Progenitor cell of endocrine pancreas (in vitro differentiated cells): ENCODE measurements at regions not wholly inside any gene's neighbourhood (a gene's known extent, or its start where the extent isn't known, plus 50 kb on each side); places are given as distances from the start of the nearest gene placed in this dataset.

Experiments used
- DNase-seq: peaks from one replicate; pipeline ENCODE4 v3.0.0; 2021; ENCODE audit warnings: low spot score; ENCODE audit not compliant: unreplicated experiment
- H3K27ac Mint-ChIP-seq: 2 replicates; pipeline ENCODE4 v1.8.0; 2021; ENCODE audit warnings: mild to moderate bottlenecking, moderate library complexity, mixed read lengths
- H3K27me3 Mint-ChIP-seq: 2 replicates; pipeline ENCODE4 v1.8.0; 2021; ENCODE audit warnings: mixed read lengths
- H3K36me3 Mint-ChIP-seq: 2 replicates; pipeline ENCODE4 v1.8.0; 2022; ENCODE audit warnings: mixed read lengths; ENCODE audit not compliant: insufficient read depth
- H3K4me1 Mint-ChIP-seq: 2 replicates; pipeline ENCODE4 v1.8.0; 2021; ENCODE audit warnings: low read depth, mixed read lengths
- H3K4me3 Mint-ChIP-seq: 2 replicates; pipeline ENCODE4 v1.8.0; 2021; ENCODE audit warnings: low read depth, mild to moderate bottlenecking, moderate library complexity, mixed read lengths
- H3K9me3 Mint-ChIP-seq: 2 replicates; pipeline ENCODE4 v1.8.0; 2021; ENCODE audit warnings: low read depth, mixed read lengths
- CTCF ChIP-seq: fragments of 200-600 bp; sonication (generic); IDR thresholded peaks from one replicate; pipeline ENCODE4 v1.5.0; 2021; ENCODE audit warnings: antibody characterized with exemption, mild to moderate bottlenecking; ENCODE audit not compliant: unreplicated experiment

- H3K27me3 Mint-ChIP-seq, result no peaks in the 10 kb centered on the region
- no peaks in the 10 kb centered on the region for H3K4me1 Mint-ChIP-seq
- H3K27ac Mint-ChIP-seq, result no peak overlapping the region
- TF ChIP-seq CTCF, result no peak
- no peaks in the 10 kb centered on the region for H3K9me3 Mint-ChIP-seq
- no peak for DNase-seq
- H3K4me3 Mint-ChIP-seq, result no peak overlapping the region
- no peaks in the 10 kb centered on the region for H3K36me3 Mint-ChIP-seq
These were observed 714.2 kb upstream of the LCORL start for GRCh38 chr4:18735740-18736268.

- H3K4me1 Mint-ChIP-seq, result no peaks in the 10 kb centered on the region
- peaks cover 3% of the 10 kb centered on the region for H3K9me3 Mint-ChIP-seq
- no peak overlapping the region for H3K4me3 Mint-ChIP-seq
- TF ChIP-seq CTCF, result no peak
- no peak for DNase-seq
- H3K27me3 Mint-ChIP-seq, result no peaks in the 10 kb centered on the region
- H3K27ac Mint-ChIP-seq, result no peak overlapping the region
- H3K36me3 Mint-ChIP-seq, result no peaks in the 10 kb centered on the region
These were observed 712.9 kb upstream of the LCORL start for GRCh38 chr4:18734405-18734804.

GRCh38 chr4:18733961-18734360 is 712.4 kb upstream of the LCORL start:
- H3K36me3 Mint-ChIP-seq, result no peaks in the 10 kb centered on the region
- no peak for TF ChIP-seq CTCF
- no peaks in the 10 kb centered on the region for H3K27me3 Mint-ChIP-seq
- no peaks in the 10 kb centered on the region for H3K4me1 Mint-ChIP-seq
- H3K27ac Mint-ChIP-seq, result no peak overlapping the region
- no peak for DNase-seq
- H3K4me3 Mint-ChIP-seq, result no peak overlapping the region
- peaks cover 3% of the 10 kb centered on the region for H3K9me3 Mint-ChIP-seq

- no peak overlapping the region for H3K27ac Mint-ChIP-seq
- TF ChIP-seq CTCF, result no peak
- no peaks in the 10 kb centered on the region for H3K4me1 Mint-ChIP-seq
- H3K9me3 Mint-ChIP-seq, result peaks cover 6% of the 10 kb centered on the region
- H3K4me3 Mint-ChIP-seq, result no peak overlapping the region
- no peak for DNase-seq
- no peaks in the 10 kb centered on the region for H3K27me3 Mint-ChIP-seq
- H3K36me3 Mint-ChIP-seq, result no peaks in the 10 kb centered on the region
These were observed 701.2 kb upstream of the LCORL start for GRCh38 chr4:18722748-18723191.

GRCh38 chr4:18698119-18698883 is 676.7 kb upstream of the LCORL start:
- Mint-ChIP-seq H3K4me1 (peaks cover 17% of the 10 kb centered on the region), H3K36me3 (no peaks in the 10 kb centered on the region), H3K27ac (peak overlapping the region; percentile 8), H3K9me3 (peaks cover 9% of the 10 kb centered on the region), H3K27me3 (no peaks in the 10 kb centered on the region), H3K4me3 (no peak overlapping the region)
- TF ChIP-seq CTCF, result no peak
- DNase-seq, result no peak
